Panc1 (cell line): ENCODE measurements at regions not wholly inside any gene's neighbourhood (a gene's known extent, or its start where the extent isn't known, plus 50 kb on each side); places are given as distances from the start of the nearest gene placed in this dataset.

Source experiments
- CTCF ChIP-seq: fragments of 450-650 bp; IDR thresholded peaks from 2 replicates; pipeline ENCODE4 v1.5.1; 2017; ENCODE audit warnings: mild to moderate bottlenecking
- POLR2AphosphoS5 ChIP-seq: IDR thresholded peaks from 2 replicates; pipeline ENCODE4 v1.6.1; 2012; ENCODE audit warnings: mild to moderate bottlenecking, low read depth, low read length, moderate library complexity
- REST ChIP-seq, 2 experiments: IDR thresholded peaks; 2 replicates each; pipeline ENCODE4 v1.6.1; 2011 to 2012; ENCODE audit warnings: low read depth in 2 of 2, control low read depth in 1 of 2, low read length in 1 of 2, mild to moderate bottlenecking in 1 of 2, moderate library complexity in 1 of 2; ENCODE audit not compliant: insufficient read depth in 1 of 2
- SIN3A ChIP-seq: IDR thresholded peaks from 2 replicates; pipeline ENCODE4 v1.6.1; 2012; ENCODE audit warnings: low read depth, mild to moderate bottlenecking, low read length, moderate library complexity, borderline replicate concordance; ENCODE audit not compliant: insufficient read depth
- TCF7L2 ChIP-seq: IDR thresholded peaks from 2 replicates; pipeline ENCODE4 v1.6.1; 2011; ENCODE audit warnings: mild to moderate bottlenecking, low read depth, low read length, inconsistent platforms

- no peak for TF ChIP-seq CTCF
- TF ChIP-seq POLR2AphosphoS5 = no peak
- TF ChIP-seq SIN3A = no peak
- TF ChIP-seq REST (IDR thresholded peaks at IDR 0.05; ENCODE audit: insufficient read depth in 1 of 2, low read depth in 2 of 2, low read length in 1 of 2) = no peak
- no peak for TF ChIP-seq TCF7L2
These were observed 640.9 kb downstream of the SEMA5A start for GRCh38 chr5:8905021-8905420.
